HepG2 (cell line): ENCODE measurements at regions not wholly inside any gene's neighbourhood (a gene's known extent, or its start where the extent isn't known, plus 50 kb on each side); places are given as distances from the start of the nearest gene placed in this dataset.

Experiments
- ARNTL ChIP-seq: sonication (generic); formaldehyde crosslinking; IDR thresholded peaks from 2 replicates; pipeline ENCODE4 v1.4.0; 2020; ENCODE audit warnings: mild to moderate bottlenecking, missing genetic modification reagents
- BHLHE40 ChIP-seq: IDR thresholded peaks from 2 replicates; pipeline ENCODE4 v1.6.1; 2011; ENCODE audit warnings: low read length, improper control_type of control experiment
- NFE2 ChIP-seq: sonication (generic); formaldehyde crosslinking; IDR thresholded peaks from 2 replicates; pipeline ENCODE4 v1.4.0; 2020; ENCODE audit warnings: missing genetic modification reagents
- TF ChIP-seq, protein P1 (sequence below): sonication (generic); formaldehyde crosslinking; IDR thresholded peaks from 2 replicates; pipeline ENCODE4 v1.4.0; 2020; ENCODE audit warnings: mild to moderate bottlenecking, missing genetic modification reagents
- TF ChIP-seq, protein P2 (sequence below): sonication (generic); formaldehyde crosslinking; IDR thresholded peaks from 2 replicates; pipeline ENCODE4 v1.4.0; 2020; ENCODE audit warnings: missing genetic modification reagents

DNA sequence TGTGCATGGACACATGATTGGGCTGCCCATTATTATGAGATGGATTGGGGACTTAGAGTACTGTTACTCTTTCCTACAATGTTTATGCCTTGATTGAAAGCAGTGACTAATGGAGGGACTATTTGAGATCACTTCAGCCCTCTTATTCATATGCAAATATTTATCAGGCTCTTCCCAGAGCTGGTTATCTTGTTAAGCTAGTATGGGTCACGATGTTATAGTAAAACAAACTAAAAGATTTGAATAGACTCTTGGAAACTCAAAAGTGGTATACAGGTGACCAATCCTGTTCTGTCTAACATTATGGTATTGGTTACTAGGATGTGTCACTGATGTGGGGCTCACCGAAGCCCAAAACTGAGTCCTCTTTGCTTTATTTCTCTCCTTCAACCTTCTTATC is 306.2 kb upstream of the CASK start:
- no peak for TF ChIP-seq BHLHE40
- TF ChIP-seq, protein P1, sequence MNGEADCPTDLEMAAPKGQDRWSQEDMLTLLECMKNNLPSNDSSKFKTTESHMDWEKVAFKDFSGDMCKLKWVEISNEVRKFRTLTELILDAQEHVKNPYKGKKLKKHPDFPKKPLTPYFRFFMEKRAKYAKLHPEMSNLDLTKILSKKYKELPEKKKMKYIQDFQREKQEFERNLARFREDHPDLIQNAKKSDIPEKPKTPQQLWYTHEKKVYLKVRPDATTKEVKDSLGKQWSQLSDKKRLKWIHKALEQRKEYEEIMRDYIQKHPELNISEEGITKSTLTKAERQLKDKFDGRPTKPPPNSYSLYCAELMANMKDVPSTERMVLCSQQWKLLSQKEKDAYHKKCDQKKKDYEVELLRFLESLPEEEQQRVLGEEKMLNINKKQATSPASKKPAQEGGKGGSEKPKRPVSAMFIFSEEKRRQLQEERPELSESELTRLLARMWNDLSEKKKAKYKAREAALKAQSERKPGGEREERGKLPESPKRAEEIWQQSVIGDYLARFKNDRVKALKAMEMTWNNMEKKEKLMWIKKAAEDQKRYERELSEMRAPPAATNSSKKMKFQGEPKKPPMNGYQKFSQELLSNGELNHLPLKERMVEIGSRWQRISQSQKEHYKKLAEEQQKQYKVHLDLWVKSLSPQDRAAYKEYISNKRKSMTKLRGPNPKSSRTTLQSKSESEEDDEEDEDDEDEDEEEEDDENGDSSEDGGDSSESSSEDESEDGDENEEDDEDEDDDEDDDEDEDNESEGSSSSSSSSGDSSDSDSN (CRISPR knock-in tag) = no peak
- no peak for TF ChIP-seq NFE2
- TF ChIP-seq, protein P2, sequence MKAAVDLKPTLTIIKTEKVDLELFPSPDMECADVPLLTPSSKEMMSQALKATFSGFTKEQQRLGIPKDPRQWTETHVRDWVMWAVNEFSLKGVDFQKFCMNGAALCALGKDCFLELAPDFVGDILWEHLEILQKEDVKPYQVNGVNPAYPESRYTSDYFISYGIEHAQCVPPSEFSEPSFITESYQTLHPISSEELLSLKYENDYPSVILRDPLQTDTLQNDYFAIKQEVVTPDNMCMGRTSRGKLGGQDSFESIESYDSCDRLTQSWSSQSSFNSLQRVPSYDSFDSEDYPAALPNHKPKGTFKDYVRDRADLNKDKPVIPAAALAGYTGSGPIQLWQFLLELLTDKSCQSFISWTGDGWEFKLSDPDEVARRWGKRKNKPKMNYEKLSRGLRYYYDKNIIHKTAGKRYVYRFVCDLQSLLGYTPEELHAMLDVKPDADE (CRISPR knock-in tag) = no peak
- TF ChIP-seq ARNTL = no peak
